Left renal cortex interstitium (tissue), 4 donors: ENCODE measurements at regions not wholly inside any gene's neighbourhood (a gene's known extent, or its start where the extent isn't known, plus 50 kb on each side); places are given as distances from the start of the nearest gene placed in this dataset.

Experiments
- DNase-seq, 4 donors: peaks; one replicate each; pipeline ENCODE4 v3.0.0-alpha.2; 2013; ENCODE audit warnings: low read depth in 4 of 4, low spot score in 2 of 4, missing footprints in 1 of 4

GRCh38 chr14:65184032-65184764, 81.9 kb upstream of the MAX start:
- no peak for DNase-seq

DNA sequence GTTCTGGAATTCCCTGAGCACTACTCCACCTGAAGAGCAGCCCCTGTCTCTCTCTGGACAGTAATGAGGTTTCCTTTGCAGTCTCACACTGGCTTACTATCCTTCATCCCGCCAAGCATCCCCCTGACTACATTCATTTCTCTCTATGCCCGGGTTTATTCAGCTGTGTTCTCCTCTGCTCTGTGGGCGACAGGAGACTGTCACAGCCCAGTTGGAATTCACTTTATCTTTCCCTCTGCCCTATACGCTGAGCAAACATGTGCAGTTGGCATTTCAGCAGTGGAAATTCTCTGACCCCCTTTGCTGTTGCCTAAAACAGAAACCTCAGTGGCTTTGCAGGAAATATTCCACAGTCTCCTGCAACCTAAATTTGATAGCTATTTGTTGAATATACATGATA, 83.5 kb upstream of the MAX start:
- DNase-seq: no peak

DNA sequence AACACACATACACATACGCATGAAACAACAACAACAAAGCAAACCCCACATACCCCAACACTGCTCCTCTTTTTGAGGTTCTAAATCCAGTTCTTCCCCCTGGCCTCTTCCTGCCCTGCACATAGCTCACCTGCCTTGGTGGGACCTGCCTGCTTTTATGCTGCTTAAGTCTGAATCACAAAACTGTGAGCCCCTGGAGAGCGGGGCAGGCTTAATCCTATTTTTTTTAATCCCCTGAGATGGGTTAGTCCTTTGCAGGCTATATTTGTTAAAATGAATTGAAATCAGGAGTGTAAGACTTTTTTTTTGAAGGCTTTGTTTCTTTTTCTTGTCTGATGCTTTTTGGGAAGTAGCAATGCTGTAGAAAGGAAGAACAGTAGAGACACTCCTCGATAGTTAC, 84.6 kb upstream of the MAX start:
- no peak for DNase-seq

DNA sequence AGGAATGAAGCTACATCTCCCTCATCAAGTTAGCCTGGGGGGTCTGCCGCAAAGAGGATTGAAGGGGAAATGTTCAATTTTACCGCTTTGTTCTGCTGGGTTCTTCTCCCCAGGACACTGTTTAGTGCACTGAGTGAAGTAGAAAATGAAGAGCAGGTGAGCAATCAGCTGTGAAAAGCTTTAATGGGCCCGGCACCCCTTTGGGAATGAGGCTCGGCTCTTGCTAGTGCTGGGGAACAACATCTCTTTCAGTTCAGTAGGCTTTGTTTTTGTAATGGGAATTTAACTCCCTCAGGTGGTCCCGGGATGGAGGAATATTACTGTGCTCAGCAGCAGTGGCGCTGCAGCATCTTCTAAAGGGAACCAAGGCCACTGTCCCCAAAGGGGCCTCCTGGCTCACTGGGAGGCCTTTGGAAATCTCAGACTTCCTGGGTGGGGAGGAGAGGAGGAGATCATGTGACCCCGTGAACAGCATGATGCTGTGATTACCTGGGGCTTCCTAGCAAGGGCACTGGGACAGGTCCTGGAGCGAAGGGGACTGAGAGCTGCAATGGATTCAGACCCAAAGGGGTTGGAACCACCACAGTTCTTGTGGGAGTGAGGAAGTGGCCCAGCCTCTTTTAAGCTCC, 85.2 kb upstream of the MAX start:
- DNase-seq: no peak

DNA sequence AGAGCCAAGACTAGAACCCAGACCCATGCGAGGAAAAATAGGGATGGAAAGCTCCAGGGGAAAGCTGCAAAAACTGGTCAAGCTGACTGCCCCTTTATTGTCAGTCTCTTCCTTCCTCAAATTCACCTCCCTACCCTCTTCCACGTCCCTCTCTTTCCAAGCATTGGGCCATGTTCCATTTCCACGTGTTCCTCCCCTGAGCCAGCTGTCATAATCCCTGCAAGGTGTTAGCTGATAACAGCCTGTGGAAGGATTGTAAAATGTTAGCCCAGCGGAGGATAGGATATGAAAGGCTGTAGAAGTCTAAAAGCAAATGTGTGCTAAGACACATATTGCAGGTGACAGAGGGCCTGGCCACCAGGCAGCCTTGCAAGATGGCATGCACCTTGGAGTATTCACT, 88.0 kb upstream of the MAX start:
- DNase-seq: no peak

- DNase-seq: no peak
Observed at GRCh38 chr14:65191716-65192115, 89.4 kb upstream of the MAX start.

- no peak for DNase-seq
Observed at GRCh38 chr14:65192686-65193085, 90.4 kb upstream of the MAX start.

DNA sequence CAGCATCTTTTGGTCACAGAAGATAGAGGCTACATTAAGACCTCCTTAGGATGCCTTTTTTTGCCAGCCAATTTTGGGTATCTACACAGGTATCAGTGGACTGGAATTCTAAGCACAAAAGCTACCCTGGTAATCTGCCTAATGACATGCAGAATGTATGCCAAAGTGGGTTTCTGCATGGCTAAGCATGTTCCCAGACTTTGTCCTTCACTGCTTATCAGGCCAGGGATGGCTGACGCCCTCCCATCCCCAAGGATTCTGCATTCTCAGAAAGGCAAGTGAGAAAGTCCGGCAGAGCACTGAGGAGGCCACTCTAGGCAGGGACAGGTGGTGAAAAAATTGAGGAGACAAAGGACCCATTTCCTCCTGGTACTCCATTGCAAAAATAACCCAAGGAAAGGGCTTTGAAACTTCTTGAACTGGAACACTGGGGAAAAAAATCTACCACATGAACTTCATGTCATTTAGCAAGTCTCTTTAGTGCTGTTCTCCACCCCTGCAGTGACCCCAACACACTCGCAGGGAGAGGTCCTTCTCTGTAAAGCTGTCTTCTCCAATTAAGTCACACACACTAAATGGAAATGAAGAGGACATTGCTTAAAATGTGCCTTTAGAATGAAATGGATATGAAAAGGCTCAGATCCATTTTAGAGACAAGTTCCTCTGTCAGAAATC, 91.7 kb upstream of the MAX start:
- DNase-seq: no peak

GRCh38 chr14:65195042-65195719, 92.9 kb upstream of the MAX start:
- DNase-seq: no peak

DNA sequence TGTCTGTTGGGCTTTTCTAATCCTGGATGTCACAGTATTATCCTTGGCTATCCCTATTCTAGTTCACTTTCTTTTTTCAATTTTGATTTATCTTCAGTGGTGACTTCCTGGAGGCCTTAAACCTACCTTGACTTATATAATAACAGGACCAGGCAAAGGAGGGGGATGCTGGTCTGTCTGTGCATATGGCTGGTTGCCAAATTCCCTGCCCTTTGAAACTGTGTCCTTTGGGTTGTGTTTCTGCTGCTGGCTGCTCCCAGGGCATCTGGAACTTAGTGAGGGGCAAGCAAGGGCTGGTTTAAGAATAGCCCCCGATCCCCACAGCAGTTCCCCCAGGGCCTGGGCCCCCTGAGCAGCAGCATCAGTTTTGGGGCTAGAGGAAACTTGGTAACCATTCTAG, 96.0 kb upstream of the MAX start:
- DNase-seq: no peak

- no peak for DNase-seq
Observed at GRCh38 chr14:65200454-65200853, 98.1 kb upstream of the MAX start.

- no peak for DNase-seq
Observed at GRCh38 chr14:65203574-65203973, 101.3 kb upstream of the MAX start.

DNA sequence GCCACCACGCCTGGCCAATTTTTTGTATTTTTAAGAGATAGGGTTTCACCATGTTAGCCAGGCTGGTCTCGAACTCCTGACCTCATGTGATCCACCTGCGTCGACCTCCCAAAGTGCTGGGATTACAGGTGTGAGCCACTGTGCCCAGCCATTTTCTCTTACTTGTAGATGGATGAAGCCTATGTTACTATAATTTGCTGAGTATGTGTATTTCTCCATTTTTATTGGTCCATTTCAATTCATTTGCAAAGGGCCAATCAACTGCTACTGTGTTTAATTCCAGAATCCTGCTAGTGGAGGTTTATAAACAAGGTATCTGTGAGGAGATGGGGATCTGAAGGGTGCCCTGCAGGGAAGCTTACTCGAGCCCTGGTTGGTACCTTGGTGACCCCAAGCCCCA, 101.7 kb upstream of the MAX start:
- DNase-seq: no peak

- DNase-seq: no peak
Observed at GRCh38 chr14:65206078-65206447, 103.7 kb upstream of the MAX start.

DNA sequence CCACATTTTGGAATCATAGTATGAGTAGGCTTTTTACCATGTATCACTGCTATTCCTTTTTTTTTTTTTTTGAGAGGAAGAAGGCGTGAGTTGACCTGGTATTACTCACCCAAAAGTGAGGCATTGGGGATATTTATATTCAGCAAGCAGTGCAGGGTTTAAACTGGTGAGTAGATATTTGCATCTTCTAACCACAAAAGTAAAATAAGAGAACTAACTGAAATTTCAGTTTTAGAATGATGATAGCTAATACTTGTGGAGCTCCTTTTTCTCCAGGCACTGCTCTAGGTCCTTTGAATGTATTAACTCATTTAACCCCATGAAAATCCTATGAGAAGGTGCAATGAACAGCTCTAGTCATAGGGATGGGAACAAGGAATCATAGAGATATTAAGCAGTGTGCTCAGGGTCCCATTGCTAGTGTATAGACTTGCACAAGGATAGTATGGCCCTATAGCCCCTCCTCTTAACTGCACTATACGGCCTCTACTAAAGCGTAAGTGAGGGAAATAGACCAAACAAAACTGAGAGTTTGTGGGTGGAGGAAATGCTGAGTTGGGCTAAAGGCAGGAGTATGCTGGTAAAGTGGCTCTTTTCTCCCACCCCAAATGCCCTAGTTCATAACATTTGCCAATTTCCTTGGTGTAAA, 104.3 kb upstream of the MAX start:
- DNase-seq: no peak

DNA sequence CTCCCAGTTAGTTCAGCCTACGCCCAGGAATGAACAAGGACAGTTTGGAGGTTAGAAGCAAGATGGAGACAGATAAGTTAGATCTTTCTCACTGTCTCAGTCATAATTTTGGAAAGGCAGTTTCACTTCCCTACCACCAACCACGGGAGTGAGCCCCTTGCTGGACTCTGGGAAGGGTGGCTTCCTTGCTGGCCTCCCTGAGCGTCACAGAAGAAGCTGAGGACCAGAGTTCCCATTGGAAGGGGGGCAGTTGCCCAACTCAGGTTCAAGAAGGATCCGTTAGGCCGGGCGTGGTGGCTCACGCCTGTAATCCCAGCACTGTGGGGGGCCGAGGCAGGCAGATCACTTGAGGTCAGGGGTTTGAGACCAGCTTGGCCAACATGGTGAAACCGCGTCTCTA, 106.2 kb upstream of the MAX start:
- no peak for DNase-seq

GRCh38 chr14:65210118-65210821, 108.0 kb upstream of the MAX start:
- no peak for DNase-seq

GRCh38 chr14:65210822-65211182, 108.5 kb upstream of the MAX start:
- DNase-seq: no peak

DNA sequence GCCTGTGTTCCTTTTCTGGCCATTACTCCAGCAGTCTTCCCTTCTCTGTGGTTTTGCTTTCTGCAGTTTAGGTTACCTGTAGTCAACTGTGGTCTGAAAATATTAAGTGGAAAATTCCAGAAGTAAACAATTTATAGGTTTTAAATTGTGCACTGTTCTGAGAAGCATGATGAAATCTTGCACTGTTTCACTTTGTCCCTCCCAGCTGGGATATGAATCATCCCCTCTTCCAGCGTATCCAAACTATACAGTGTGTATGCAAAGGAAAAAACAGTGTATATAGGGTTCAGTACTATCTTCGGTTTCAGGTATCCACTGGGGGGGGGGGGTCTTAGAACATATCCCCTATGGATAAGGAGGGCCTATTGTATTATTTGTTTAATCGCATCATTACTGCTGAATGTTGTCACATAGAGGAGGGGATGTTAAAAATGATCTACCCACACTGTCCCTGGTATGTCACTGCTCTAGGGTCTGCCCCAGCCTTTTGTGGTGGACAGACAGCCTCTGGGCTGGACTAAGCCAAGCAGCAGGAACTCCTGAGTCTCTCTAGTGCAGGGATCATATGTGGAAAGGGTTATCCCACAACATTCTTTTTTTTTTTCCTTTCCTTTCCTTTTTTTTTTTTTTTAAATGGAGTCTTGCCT, 109.1 kb upstream of the MAX start:
- DNase-seq: no peak

DNA sequence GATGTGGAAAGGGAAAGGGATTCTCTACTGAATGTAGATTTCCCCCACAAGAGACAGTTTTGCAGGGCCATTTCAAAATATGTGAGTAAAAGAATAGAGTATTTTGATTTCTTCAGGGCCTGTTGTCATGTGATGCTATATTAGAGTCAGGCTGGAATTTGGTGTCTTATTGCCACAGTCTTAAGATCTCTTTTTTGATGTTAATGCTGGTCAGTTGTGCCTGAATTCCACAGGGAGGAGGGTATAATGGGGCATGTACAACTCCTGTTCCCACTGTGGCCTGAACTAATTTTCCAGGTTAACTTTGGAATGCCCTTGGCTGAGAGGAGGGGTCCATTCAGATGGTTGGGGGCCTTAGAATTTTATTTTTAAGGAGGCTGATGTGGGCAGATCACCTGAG, 111.0 kb upstream of the MAX start:
- no peak for DNase-seq
